Liver (tissue), 3 donors: ENCODE measurements at regions not wholly inside any gene's neighbourhood (a gene's known extent, or its start where the extent isn't known, plus 50 kb on each side); places are given as distances from the start of the nearest gene placed in this dataset.

Experiments used
- EGR1 ChIP-seq, 2 donors: IDR thresholded peaks; 2 replicates each; pipeline ENCODE4 v1.6.1; 2016 to 2018; ENCODE audit warnings: antibody characterized with exemption in 2 of 2, low read depth in 2 of 2
- HNF4G ChIP-seq: IDR thresholded peaks from 2 replicates; pipeline ENCODE4 v1.6.1; 2016; ENCODE audit warnings: antibody characterized with exemption
- RAD21 ChIP-seq, 2 donors: IDR thresholded peaks; 2 replicates each; pipeline ENCODE4 v1.6.1; 2016; ENCODE audit warnings: antibody characterized with exemption in 2 of 2, mild to moderate bottlenecking in 2 of 2
- RXRA ChIP-seq, 2 donors: IDR thresholded peaks; 2 replicates each; pipeline ENCODE4 v1.6.1; 2017 to 2018; ENCODE audit warnings: antibody characterized with exemption in 2 of 2, mild to moderate bottlenecking in 1 of 2
- SP1 ChIP-seq: IDR thresholded peaks from 2 replicates; pipeline ENCODE4 v1.6.1; 2018; ENCODE audit warnings: antibody characterized with exemption, mild to moderate bottlenecking
- TAF1 ChIP-seq: conservative IDR thresholded peaks from 2 replicates; pipeline ENCODE4 v1.6.1; 2016; ENCODE audit warnings: antibody characterized with exemption, mild to moderate bottlenecking
- TF ChIP-seq, protein P1 (sequence below): fragments of 150-350 bp; IDR thresholded peaks from 2 replicates; pipeline ENCODE4 v1.5.1; 2017; ENCODE audit warnings: improper control_type of control experiment, low read depth, low read length; ENCODE audit not compliant: missing input control
- TF ChIP-seq, protein P2 (sequence below): IDR thresholded peaks from 2 replicates; pipeline ENCODE4 v1.6.1; 2016; ENCODE audit warnings: antibody characterized with exemption
- TF ChIP-seq, protein P3 (sequence below): IDR thresholded peaks from 2 replicates; pipeline ENCODE4 v1.6.1; 2016; ENCODE audit warnings: antibody characterized with exemption, mild to moderate bottlenecking
- donor health status: healthy.
- donor health status: healthy.

DNA sequence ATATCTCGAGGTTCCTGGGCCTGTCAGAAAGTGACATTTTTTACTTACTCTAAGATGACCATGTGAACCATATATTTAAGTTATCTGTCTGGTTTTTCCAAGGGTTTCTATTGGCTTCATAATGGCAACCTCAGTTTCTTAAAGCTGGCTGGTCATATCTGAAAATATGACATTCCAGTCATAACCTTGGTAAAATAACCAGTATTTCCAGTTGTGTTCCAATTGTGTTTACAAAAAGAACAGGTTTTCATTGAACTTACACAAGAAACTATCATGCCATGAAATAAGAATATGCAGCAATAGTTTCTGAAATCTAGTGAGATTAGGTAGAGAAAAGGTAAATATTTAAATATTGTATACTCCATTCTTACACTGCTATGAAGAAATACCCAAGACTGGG is 61.7 kb upstream of the HMGN3 start:
- TF ChIP-seq, protein P1, sequence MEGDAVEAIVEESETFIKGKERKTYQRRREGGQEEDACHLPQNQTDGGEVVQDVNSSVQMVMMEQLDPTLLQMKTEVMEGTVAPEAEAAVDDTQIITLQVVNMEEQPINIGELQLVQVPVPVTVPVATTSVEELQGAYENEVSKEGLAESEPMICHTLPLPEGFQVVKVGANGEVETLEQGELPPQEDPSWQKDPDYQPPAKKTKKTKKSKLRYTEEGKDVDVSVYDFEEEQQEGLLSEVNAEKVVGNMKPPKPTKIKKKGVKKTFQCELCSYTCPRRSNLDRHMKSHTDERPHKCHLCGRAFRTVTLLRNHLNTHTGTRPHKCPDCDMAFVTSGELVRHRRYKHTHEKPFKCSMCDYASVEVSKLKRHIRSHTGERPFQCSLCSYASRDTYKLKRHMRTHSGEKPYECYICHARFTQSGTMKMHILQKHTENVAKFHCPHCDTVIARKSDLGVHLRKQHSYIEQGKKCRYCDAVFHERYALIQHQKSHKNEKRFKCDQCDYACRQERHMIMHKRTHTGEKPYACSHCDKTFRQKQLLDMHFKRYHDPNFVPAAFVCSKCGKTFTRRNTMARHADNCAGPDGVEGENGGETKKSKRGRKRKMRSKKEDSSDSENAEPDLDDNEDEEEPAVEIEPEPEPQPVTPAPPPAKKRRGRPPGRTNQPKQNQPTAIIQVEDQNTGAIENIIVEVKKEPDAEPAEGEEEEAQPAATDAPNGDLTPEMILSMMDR, result no peak
- TF ChIP-seq TAF1 (no peak), RAD21 (IDR thresholded peaks at IDR 0.05) (no peak), RXRA (IDR thresholded peaks at IDR 0.05) (no peak), HNF4G (no peak), SP1 (no peak), EGR1 (IDR thresholded peaks at IDR 0.05; ENCODE audit: low read depth in 2 of 2) (no peak)
- TF ChIP-seq, protein P2, sequence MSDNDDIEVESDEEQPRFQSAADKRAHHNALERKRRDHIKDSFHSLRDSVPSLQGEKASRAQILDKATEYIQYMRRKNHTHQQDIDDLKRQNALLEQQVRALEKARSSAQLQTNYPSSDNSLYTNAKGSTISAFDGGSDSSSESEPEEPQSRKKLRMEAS, result no peak
- TF ChIP-seq, protein P3, sequence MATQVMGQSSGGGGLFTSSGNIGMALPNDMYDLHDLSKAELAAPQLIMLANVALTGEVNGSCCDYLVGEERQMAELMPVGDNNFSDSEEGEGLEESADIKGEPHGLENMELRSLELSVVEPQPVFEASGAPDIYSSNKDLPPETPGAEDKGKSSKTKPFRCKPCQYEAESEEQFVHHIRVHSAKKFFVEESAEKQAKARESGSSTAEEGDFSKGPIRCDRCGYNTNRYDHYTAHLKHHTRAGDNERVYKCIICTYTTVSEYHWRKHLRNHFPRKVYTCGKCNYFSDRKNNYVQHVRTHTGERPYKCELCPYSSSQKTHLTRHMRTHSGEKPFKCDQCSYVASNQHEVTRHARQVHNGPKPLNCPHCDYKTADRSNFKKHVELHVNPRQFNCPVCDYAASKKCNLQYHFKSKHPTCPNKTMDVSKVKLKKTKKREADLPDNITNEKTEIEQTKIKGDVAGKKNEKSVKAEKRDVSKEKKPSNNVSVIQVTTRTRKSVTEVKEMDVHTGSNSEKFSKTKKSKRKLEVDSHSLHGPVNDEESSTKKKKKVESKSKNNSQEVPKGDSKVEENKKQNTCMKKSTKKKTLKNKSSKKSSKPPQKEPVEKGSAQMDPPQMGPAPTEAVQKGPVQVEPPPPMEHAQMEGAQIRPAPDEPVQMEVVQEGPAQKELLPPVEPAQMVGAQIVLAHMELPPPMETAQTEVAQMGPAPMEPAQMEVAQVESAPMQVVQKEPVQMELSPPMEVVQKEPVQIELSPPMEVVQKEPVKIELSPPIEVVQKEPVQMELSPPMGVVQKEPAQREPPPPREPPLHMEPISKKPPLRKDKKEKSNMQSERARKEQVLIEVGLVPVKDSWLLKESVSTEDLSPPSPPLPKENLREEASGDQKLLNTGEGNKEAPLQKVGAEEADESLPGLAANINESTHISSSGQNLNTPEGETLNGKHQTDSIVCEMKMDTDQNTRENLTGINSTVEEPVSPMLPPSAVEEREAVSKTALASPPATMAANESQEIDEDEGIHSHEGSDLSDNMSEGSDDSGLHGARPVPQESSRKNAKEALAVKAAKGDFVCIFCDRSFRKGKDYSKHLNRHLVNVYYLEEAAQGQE, result no peak
